H1 (cell line): ENCODE measurements at regions not wholly inside any gene's neighbourhood (a gene's known extent, or its start where the extent isn't known, plus 50 kb on each side); places are given as distances from the start of the nearest gene placed in this dataset.

Source experiments
- CTCF ChIA-PET: fragments of 300-600 bp; sonication (Branson Sonifier 250); formaldehyde crosslinking; loops from one replicate; lab custom pipeline; 2021; ENCODE audit not compliant: partially characterized antibody; lab: Charles Lee
- POLR2A ChIA-PET: fragments of 300-600 bp; sonication (Branson Sonifier 250); formaldehyde crosslinking; loops from one replicate; lab custom pipeline; 2021; ENCODE audit warnings: inconsistent platforms; ENCODE audit not compliant: partially characterized antibody; lab: Charles Lee
- DNase-seq, 2 experiments: peaks; one replicate each; pipeline versions ENCODE4 v3.0.0 to v3.0.0-alpha.2; 2010 to 2022; ENCODE audit warnings: low spot score in 2 of 2, low read depth in 1 of 2, mixed read lengths in 1 of 2
- FAIRE-seq: peaks from 2 replicates; lab custom pipeline; 2011; peaks lifted over from hg19 to GRCh38; lab: Jason Lieb, UNC
- H2AFZ ChIP-seq: 2 replicates; pipeline ENCODE4 v1.8.1; 2012; ENCODE audit warnings: low read length, inconsistent platforms
- H2AK5ac ChIP-seq: 2 replicates; pipeline ENCODE4 v1.6.1; 2013; ENCODE audit warnings: low read depth, low read length
- H2BK120ac ChIP-seq: replicated peaks from 2 replicates; pipeline ENCODE3; 2013; ENCODE audit warnings: low read depth, low read length, inconsistent platforms
- H2BK12ac ChIP-seq: 2 replicates; pipeline ENCODE4 v1.6.1; 2013; ENCODE audit warnings: low read depth, low read length
- H2BK15ac ChIP-seq: 2 replicates; pipeline ENCODE4 v1.6.1; 2013; ENCODE audit warnings: low read length
- H2BK20ac ChIP-seq: 2 replicates; pipeline ENCODE4 v1.6.1; 2013; ENCODE audit warnings: low read length
- H2BK5ac ChIP-seq: 2 replicates; pipeline ENCODE4 v1.6.1; 2013; ENCODE audit warnings: low read depth, low read length
- H3K14ac ChIP-seq: 2 replicates; pipeline ENCODE4 v1.6.1; 2013; ENCODE audit warnings: inconsistent platforms; ENCODE audit not compliant: insufficient read length
- H3K18ac ChIP-seq: 2 replicates; pipeline ENCODE4 v1.6.1; 2013; ENCODE audit warnings: low read length; ENCODE audit errors: extremely low read depth
- H3K23ac ChIP-seq: 2 replicates; pipeline ENCODE4 v1.6.1; 2013; ENCODE audit warnings: inconsistent platforms; ENCODE audit not compliant: insufficient read length
- H3K23me2 ChIP-seq: 2 replicates; pipeline ENCODE4 v1.6.1; 2013; ENCODE audit warnings: low read depth, low read length
- H3K27ac ChIP-seq: 2 replicates; pipeline ENCODE4 v1.6.1; 2011; ENCODE audit warnings: low read depth, low read length, inconsistent platforms
- H3K27me3 ChIP-seq, 4 experiments: replicated peaks in 1 of 4; 1 replicate in 1 of 4; 2 replicates in 3 of 4; pipeline versions ENCODE4 v1.6.1 to v1.8.1; 2011 to 2013; ENCODE audit warnings: low read length in 3 of 4, mild to moderate bottlenecking in 3 of 4, inconsistent platforms in 2 of 4, mixed read lengths in 2 of 4, moderate library complexity in 1 of 4; ENCODE audit not compliant: control insufficient read depth in 3 of 4, insufficient read depth in 3 of 4; ENCODE audit errors: extremely low read depth in 1 of 4
- H3K36me3 ChIP-seq, 4 experiments: 2 replicates each; pipeline versions ENCODE4 v1.6.1 to v1.8.1; 2011 to 2013; ENCODE audit warnings: mild to moderate bottlenecking in 4 of 4, low read length in 3 of 4, moderate library complexity in 2 of 4, control low read depth in 1 of 4, inconsistent platforms in 1 of 4; ENCODE audit not compliant: insufficient read depth in 4 of 4, control insufficient read depth in 2 of 4
- H3K4ac ChIP-seq: replicated peaks from 2 replicates; pipeline ENCODE3; 2013; ENCODE audit warnings: low read length, low read depth, mixed read lengths, inconsistent platforms; ENCODE audit not compliant: insufficient read length
- H3K4me1 ChIP-seq, 4 experiments: replicated peaks in 1 of 4; 1 replicate in 1 of 4; 2 replicates in 3 of 4; pipeline versions ENCODE4 v1.6.1 to v1.8.1; 2011 to 2013; ENCODE audit warnings: low read length in 3 of 4, inconsistent platforms in 2 of 4, mixed read lengths in 1 of 4; ENCODE audit not compliant: insufficient read depth in 4 of 4, control insufficient read depth in 3 of 4
- H3K4me2 ChIP-seq, 2 experiments: 2 replicates each; pipeline versions ENCODE4 v1.6.1 to v1.8.1; 2011 to 2013; ENCODE audit warnings: low read depth in 2 of 2, low read length in 2 of 2, control low read depth in 1 of 2, inconsistent platforms in 1 of 2, mild to moderate bottlenecking in 1 of 2; ENCODE audit not compliant: insufficient read depth in 1 of 2
- H3K4me3 ChIP-seq, 4 experiments: fragments of 200-600, 300-600 bp in 1 of 4; sonication (generic), shearing (Covaris generic), sonication (Bioruptor Twin) in 1 of 4; 2 replicates each; pipeline versions ENCODE4 v1.5.1 to v1.8.1; 2011 to 2016; ENCODE audit warnings: low read length in 4 of 4, low read depth in 3 of 4, control low read depth in 2 of 4, inconsistent platforms in 2 of 4, mild to moderate bottlenecking in 2 of 4, mixed read lengths in 1 of 4, moderate library complexity in 1 of 4; ENCODE audit not compliant: insufficient read depth in 2 of 4; ENCODE audit errors: extremely low read depth in 1 of 4
- H3K56ac ChIP-seq: replicated peaks from 2 replicates; pipeline ENCODE3; 2013; ENCODE audit warnings: low read depth, mild to moderate bottlenecking, mixed read lengths, low read length, inconsistent platforms; ENCODE audit not compliant: insufficient read length
- H3K79me1 ChIP-seq: 2 replicates; pipeline ENCODE4 v1.6.1; 2013; ENCODE audit warnings: low read depth, low read length, control low read depth
- H3K79me2 ChIP-seq, 2 experiments: 2 replicates each; pipeline versions ENCODE4 v1.6.1 to v1.8.1; 2012 to 2013; ENCODE audit warnings: low read length in 2 of 2, mild to moderate bottlenecking in 2 of 2, inconsistent platforms in 1 of 2; ENCODE audit not compliant: insufficient read depth in 2 of 2, control insufficient read depth in 1 of 2
- H3K9ac ChIP-seq, 4 experiments: replicated peaks in 1 of 4; 1 replicate in 1 of 4; 2 replicates in 3 of 4; pipeline versions ENCODE4 v1.6.1 to v1.8.1; 2011 to 2013; ENCODE audit warnings: low read depth in 3 of 4, low read length in 3 of 4, control low read depth in 2 of 4, mild to moderate bottlenecking in 2 of 4, moderate library complexity in 2 of 4, inconsistent platforms in 1 of 4; ENCODE audit errors: extremely low read depth in 1 of 4
- H3K9me3 ChIP-seq, 2 experiments: 2 replicates each; pipeline versions ENCODE4 v1.6.1 to v1.8.1; 2012 to 2013; ENCODE audit warnings: mild to moderate bottlenecking in 2 of 2, moderate library complexity in 2 of 2, control low read depth in 1 of 2, inconsistent platforms in 1 of 2, low read depth in 1 of 2, low read length in 1 of 2, mixed read lengths in 1 of 2; ENCODE audit not compliant: insufficient read depth in 2 of 2
- H4K20me1 ChIP-seq, 2 experiments: replicated peaks in 1 of 2; 2 replicates each; pipeline versions ENCODE3 to v1.8.1; 2011 to 2013; ENCODE audit warnings: inconsistent platforms in 2 of 2, low read length in 2 of 2, mild to moderate bottlenecking in 1 of 2; ENCODE audit not compliant: insufficient read depth in 2 of 2, control insufficient read depth in 1 of 2
- H4K5ac ChIP-seq: 2 replicates; pipeline ENCODE4 v1.6.1; 2013; ENCODE audit warnings: low read length, low read depth, mixed read lengths, inconsistent platforms; ENCODE audit not compliant: insufficient read length
- H4K8ac ChIP-seq: 2 replicates; pipeline ENCODE4 v1.8.0; 2013; ENCODE audit warnings: mild to moderate bottlenecking, moderate library complexity, low read length, inconsistent platforms; ENCODE audit not compliant: insufficient read depth; ENCODE audit errors: extremely low read depth
- H4K91ac ChIP-seq: replicated peaks from 2 replicates; pipeline ENCODE3; 2013; ENCODE audit warnings: low read length, mixed read lengths, inconsistent platforms; ENCODE audit not compliant: insufficient read length
- BCL11A ChIP-seq, 2 experiments: IDR thresholded peaks; one replicate each; pipeline ENCODE4 v1.6.1; 2011; ENCODE audit warnings: low read depth in 2 of 2, low read length in 2 of 2, mild to moderate bottlenecking in 2 of 2
- CHD2 ChIP-seq: IDR thresholded peaks from 2 replicates; pipeline ENCODE4 v1.6.1; 2012; ENCODE audit warnings: low read length, improper control_type of control experiment
- JUN ChIP-seq: IDR thresholded peaks from 2 replicates; pipeline ENCODE4 v1.6.1; 2011; ENCODE audit warnings: low read depth, mild to moderate bottlenecking, improper control_type of control experiment, low read length
- SRF ChIP-seq: IDR thresholded peaks from 2 replicates; pipeline ENCODE4 v1.6.1; 2011; ENCODE audit warnings: mild to moderate bottlenecking, low read depth, low read length, moderate library complexity
- TCF12 ChIP-seq: IDR thresholded peaks from 2 replicates; pipeline ENCODE4 v1.6.1; 2011; ENCODE audit warnings: low read depth, mild to moderate bottlenecking, low read length
- TEAD4 ChIP-seq: IDR thresholded peaks from 2 replicates; pipeline ENCODE4 v1.6.1; 2012; ENCODE audit warnings: low read depth, low read length, inconsistent platforms, mixed read lengths
- WGBS, 2 experiments: shearing (Covaris generic) in 1 of 2; methylation state at CpG; one replicate each; pipeline versions ENCODE4 v1.1.6 to v1.1.7; 2013 to 2015; ENCODE audit warnings: low lambda C conversion rate in 2 of 2, mixed read lengths in 2 of 2, inconsistent platforms in 1 of 2, low coverage in 1 of 2, missing lambda C conversion rate in 1 of 2; ENCODE audit not compliant: insufficient replicate concordance in 2 of 2, insufficient coverage in 1 of 2, insufficient read length in 1 of 2; ENCODE audit errors: extremely low coverage in 1 of 2, missing lambda C conversion rate in 1 of 2; 5-methylcytosine and 5-hydroxymethylcytosine counted together

DNA sequence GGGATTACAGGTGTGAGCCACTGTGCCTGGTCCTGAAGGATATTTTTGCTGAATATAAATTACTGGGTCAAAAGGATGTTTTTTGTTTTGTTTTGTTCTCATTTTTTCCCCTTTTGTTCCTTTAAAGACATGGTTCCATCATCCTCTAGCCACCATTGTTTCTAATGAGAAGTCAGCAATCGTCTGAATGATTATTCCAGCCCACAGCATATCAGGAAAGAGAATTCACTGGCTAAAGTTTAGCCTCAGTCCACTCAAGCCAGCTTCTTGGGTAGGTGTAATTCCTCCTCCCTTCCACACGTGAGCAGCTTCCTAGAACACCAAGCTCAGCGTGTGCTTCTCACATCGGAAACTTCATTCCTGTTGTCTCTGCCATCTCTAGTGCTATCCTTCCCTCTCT is 112.8 kb upstream of the INSIG1 start:
- Histone ChIP-seq H2BK120ac (no peak overlapping the region), H3K23me2 (no peaks in the 10 kb centered on the region), H3K27ac (no peak overlapping the region), H3K4ac (no peak overlapping the region), H2BK12ac (no peak overlapping the region), H2BK15ac (no peak overlapping the region), H3K4me3 (no peak overlapping the region), H3K23ac (no peak overlapping the region), H2AK5ac (no peak overlapping the region), H2BK5ac (no peak overlapping the region), H3K18ac (no peak overlapping the region), H3K79me1 (no peaks in the 10 kb centered on the region), H4K5ac (no peak overlapping the region), H4K8ac (no peak overlapping the region), H3K36me3 (no peaks in the 10 kb centered on the region), H2AFZ (no peak overlapping the region), H3K9ac (no peak overlapping the region), H4K20me1 (no peaks in the 10 kb centered on the region), H3K79me2 (no peaks in the 10 kb centered on the region), H3K14ac (no peak overlapping the region), H3K56ac (no peak overlapping the region), H3K4me1 (no peaks in the 10 kb centered on the region), H3K27me3 (no peaks in the 10 kb centered on the region), H3K9me3 (peaks cover 33 to 51% of the 10 kb centered on the region in 2 experiments), H4K91ac (no peak overlapping the region), H2BK20ac (no peak overlapping the region), H3K4me2 (no peak overlapping the region)
- FAIRE-seq = no peak
- TF ChIP-seq BCL11A (IDR thresholded peaks at IDR 0.05; ENCODE audit: low read depth in 2 of 2, low read length in 2 of 2) (no peak), JUN (no peak), CHD2 (no peak), TEAD4 (no peak), TCF12 (no peak), SRF (no peak)
- POLR2A ChIA-PET = no interaction called here
- CTCF ChIA-PET = interaction anchor here (0.9 to 1.6 kb wide), 2 partner anchors 160 to 257 kb away, joined by 3 read pairs; no protein-coding TSS in a partner anchor
- WGBS, 2 experiments = 89% methylated on average over 4 of the region's 4 CpGs; no CpG with 5 or more reads in 1 of the 2 experiments
- DNase-seq = no peak
